ENCODE measurements at regions not wholly inside any gene's neighbourhood (a gene's known extent, or its start where the extent isn't known, plus 50 kb on each side); places are given as distances from the start of the nearest gene placed in this dataset.

- no peak for TF ChIP-seq TAF1 (IDR thresholded peaks at IDR 0.05; ENCODE audit: borderline replicate concordance, insufficient read depth, low read length)
- no peak for TF ChIP-seq FOXP2 (optimal IDR thresholded peaks at IDR 0.05; ENCODE audit: borderline replicate concordance, extremely low read depth, extremely low read length, insufficient read depth)
- TF ChIP-seq SIN3A (IDR thresholded peaks at IDR 0.05; ENCODE audit: borderline replicate concordance, insufficient read depth, low read length) = no peak
- no peak for TF ChIP-seq POLR2AphosphoS5 (IDR thresholded peaks at IDR 0.05; ENCODE audit: low read depth, low read length)
- no peak for TF ChIP-seq REST (IDR thresholded peaks at IDR 0.05; ENCODE audit: insufficient read depth in 1 of 2, low read depth in 2 of 2, low read length in 2 of 2)
Measured at GRCh38 chr12:84756961-84757360, 155.6 kb downstream of the SLC6A15 start.

- no peak for TF ChIP-seq POLR2AphosphoS5 (IDR thresholded peaks at IDR 0.05; ENCODE audit: low read depth, low read length)
- TF ChIP-seq SIN3A (IDR thresholded peaks at IDR 0.05; ENCODE audit: borderline replicate concordance, insufficient read depth, low read length) = no peak
- no peak for TF ChIP-seq REST (IDR thresholded peaks at IDR 0.05; ENCODE audit: insufficient read depth in 1 of 2, low read depth in 2 of 2, low read length in 2 of 2)
- TF ChIP-seq TAF1 (IDR thresholded peaks at IDR 0.05; ENCODE audit: borderline replicate concordance, insufficient read depth, low read length) = no peak
- no peak for TF ChIP-seq FOXP2 (optimal IDR thresholded peaks at IDR 0.05; ENCODE audit: borderline replicate concordance, extremely low read depth, extremely low read length, insufficient read depth)
Measured at GRCh38 chr12:84745127-84745526, 167.5 kb downstream of the SLC6A15 start.

- TF ChIP-seq POLR2AphosphoS5 (IDR thresholded peaks at IDR 0.05; ENCODE audit: low read depth, low read length) (no peak), REST (IDR thresholded peaks at IDR 0.05; ENCODE audit: insufficient read depth in 1 of 2, low read depth in 2 of 2, low read length in 2 of 2) (no peak), FOXP2 (optimal IDR thresholded peaks at IDR 0.05; ENCODE audit: borderline replicate concordance, extremely low read depth, extremely low read length, insufficient read depth) (no peak), SIN3A (IDR thresholded peaks at IDR 0.05; ENCODE audit: borderline replicate concordance, insufficient read depth, low read length) (no peak)
Measured at GRCh38 chr12:84741692-84742091, 170.9 kb downstream of the SLC6A15 start.

- TF ChIP-seq SIN3A (IDR thresholded peaks at IDR 0.05; ENCODE audit: borderline replicate concordance, insufficient read depth, low read length) (no peak), POLR2AphosphoS5 (IDR thresholded peaks at IDR 0.05; ENCODE audit: low read depth, low read length) (no peak), REST (IDR thresholded peaks at IDR 0.05; ENCODE audit: insufficient read depth in 1 of 2, low read depth in 2 of 2, low read length in 2 of 2) (no peak), FOXP2 (optimal IDR thresholded peaks at IDR 0.05; ENCODE audit: borderline replicate concordance, extremely low read depth, extremely low read length, insufficient read depth) (no peak), TAF1 (IDR thresholded peaks at IDR 0.05; ENCODE audit: borderline replicate concordance, insufficient read depth, low read length) (no peak)
Measured at GRCh38 chr12:84741031-84741430, 171.6 kb downstream of the SLC6A15 start.

- TF ChIP-seq POLR2AphosphoS5 (IDR thresholded peaks at IDR 0.05; ENCODE audit: low read depth, low read length) (no peak), REST (IDR thresholded peaks at IDR 0.05; ENCODE audit: insufficient read depth in 1 of 2, low read depth in 2 of 2, low read length in 2 of 2) (no peak), FOXP2 (optimal IDR thresholded peaks at IDR 0.05; ENCODE audit: borderline replicate concordance, extremely low read depth, extremely low read length, insufficient read depth) (no peak), SIN3A (IDR thresholded peaks at IDR 0.05; ENCODE audit: borderline replicate concordance, insufficient read depth, low read length) (no peak), TAF1 (IDR thresholded peaks at IDR 0.05; ENCODE audit: borderline replicate concordance, insufficient read depth, low read length) (no peak)
Measured at GRCh38 chr12:84740602-84741001, 172.0 kb downstream of the SLC6A15 start.

Data from PFSK-1 (cell line).